ENCODE measurements at regions not wholly inside any gene's neighbourhood (a gene's known extent, or its start where the extent isn't known, plus 50 kb on each side); places are given as distances from the start of the nearest gene placed in this dataset.

GRCh38 chr16:17949141-17949981 lies 387.2 kb downstream of the NPIPA8 start:
- TF ChIP-seq CTCF (IDR thresholded peaks at IDR 0.05) = no peak
- no peak for TF ChIP-seq POLR2AphosphoS5 (IDR thresholded peaks at IDR 0.05)
